Gastrocnemius medialis (tissue), 4 donors: ENCODE measurements at regions not wholly inside any gene's neighbourhood (a gene's known extent, or its start where the extent isn't known, plus 50 kb on each side); places are given as distances from the start of the nearest gene placed in this dataset.
"Not testable (repeated sequence)": the region's sequence is repeated elsewhere in the genome, so short reads cannot be mapped to it uniquely, and the experiment has no call there.

Experiments
- ATAC-seq, 2 donors: fragments of 150-250 bp; one replicate each; pipeline ENCODE4 v1.9.1; 2016
- DNase-seq, 2 donors: peaks; one replicate each; pipeline ENCODE4 v3.0.0-alpha.2; 2019
- H3K27ac ChIP-seq, 4 donors: fragments of 200-600 bp; sonication (generic); 1 replicate in 1 of 4; 2 replicates in 3 of 4; pipeline ENCODE4 v1.5.1; 2016 to 2018; ENCODE audit warnings: mild to moderate bottlenecking in 2 of 4, moderate library complexity in 1 of 4
- H3K27me3 ChIP-seq, 3 donors: fragments of 200-600 bp; sonication (generic) in 2 of 3; 1 replicate in 1 of 3; 2 replicates in 2 of 3; pipeline versions ENCODE4 v1.5.1 to v1.6.0; 2016 to 2019; ENCODE audit warnings: mild to moderate bottlenecking in 1 of 3, moderate library complexity in 1 of 3
- H3K36me3 ChIP-seq, 2 donors: fragments of 200-600 bp; sonication (generic) in 1 of 2; one replicate each; pipeline ENCODE4 v1.5.1; 2017 to 2018
- H3K4me1 ChIP-seq, 2 donors: fragments of 200-600 bp; sonication (generic) in 1 of 2; one replicate each; pipeline ENCODE4 v1.5.1; 2016 to 2017; ENCODE audit warnings: mild to moderate bottlenecking in 2 of 2
- H3K4me3 ChIP-seq, 4 donors: fragments of 200-600 bp; sonication (generic) in 3 of 4; 1 replicate in 1 of 4; 2 replicates in 3 of 4; pipeline ENCODE4 v1.5.1; 2016 to 2019; ENCODE audit warnings: mild to moderate bottlenecking in 2 of 4
- H3K9me3 ChIP-seq, 3 donors: fragments of 200-600 bp; sonication (generic) in 2 of 3; 1 replicate in 1 of 3; 2 replicates in 2 of 3; pipeline ENCODE4 v1.5.1; 2016 to 2019
- POLR2A ChIP-seq, 2 donors: fragments of 450-650 bp; IDR thresholded peaks; one replicate each; pipeline ENCODE4 v1.6.1; 2017; ENCODE audit warnings: antibody characterized with exemption in 2 of 2, mild to moderate bottlenecking in 2 of 2, moderate library complexity in 2 of 2
- in situ Hi-C, 4 donors: fragments of 200-750 bp; cut with MboI; loops; one replicate each; pipeline versions ENCODE4 v1.15.0 to v1.8.0; 2017; ENCODE audit warnings: low sequenced_read_pairs in 4 of 4
- intact Hi-C: fragments of 100-400 bp; cut with DNase I; formaldehyde crosslinking; loops from one replicate; pipeline ENCODE4 v1.15.1; 2023; ENCODE audit warnings: low total_unique reads
- TF ChIP-seq, protein P1 (sequence below), 5 experiments: fragments of 450-650 bp in 3 of 5; fragments of 200-600 bp in 2 of 5; sonication (generic) in 2 of 5; IDR thresholded peaks in 4 of 5; conservative IDR thresholded peaks in 1 of 5; 1 replicate in 4 of 5; 2 replicates in 1 of 5; pipeline ENCODE4 v1.5.1; 2016 to 2019; ENCODE audit warnings: antibody characterized with exemption in 5 of 5, mild to moderate bottlenecking in 3 of 5, moderate library complexity in 3 of 5

DNA sequence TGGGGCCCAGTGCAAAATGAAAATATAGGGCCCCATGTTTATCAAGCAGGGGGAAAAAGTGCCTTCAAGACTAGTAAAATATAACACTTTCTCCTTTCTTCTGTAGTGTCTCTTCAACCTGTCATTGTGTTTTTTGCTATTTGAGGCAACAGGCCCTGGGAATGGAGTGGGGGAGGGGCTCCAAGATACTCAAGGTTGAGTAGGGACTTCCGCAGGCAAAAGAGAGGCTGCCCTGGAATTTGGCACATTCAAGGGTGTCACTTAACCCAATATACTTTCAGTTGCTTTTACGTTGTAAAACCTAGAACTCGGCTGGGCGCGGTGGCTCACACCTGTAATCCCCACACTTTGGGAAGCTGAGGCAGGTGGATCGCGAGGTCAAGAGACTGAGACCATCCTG is 154.9 kb downstream of the ALDH8A1 start:
- Histone ChIP-seq H3K4me3 (no peak overlapping the region), H3K36me3 (no peaks in the 10 kb centered on the region), H3K27ac (no peak overlapping the region), H3K27me3 (no peaks in the 10 kb centered on the region), H3K4me1 (peaks cover 14 to 17% of the 10 kb centered on the region in 2 donors), H3K9me3 (peaks cover 0 to 8% (median 0%) of the 10 kb centered on the region in 3 donors)
- TF ChIP-seq, protein P1, sequence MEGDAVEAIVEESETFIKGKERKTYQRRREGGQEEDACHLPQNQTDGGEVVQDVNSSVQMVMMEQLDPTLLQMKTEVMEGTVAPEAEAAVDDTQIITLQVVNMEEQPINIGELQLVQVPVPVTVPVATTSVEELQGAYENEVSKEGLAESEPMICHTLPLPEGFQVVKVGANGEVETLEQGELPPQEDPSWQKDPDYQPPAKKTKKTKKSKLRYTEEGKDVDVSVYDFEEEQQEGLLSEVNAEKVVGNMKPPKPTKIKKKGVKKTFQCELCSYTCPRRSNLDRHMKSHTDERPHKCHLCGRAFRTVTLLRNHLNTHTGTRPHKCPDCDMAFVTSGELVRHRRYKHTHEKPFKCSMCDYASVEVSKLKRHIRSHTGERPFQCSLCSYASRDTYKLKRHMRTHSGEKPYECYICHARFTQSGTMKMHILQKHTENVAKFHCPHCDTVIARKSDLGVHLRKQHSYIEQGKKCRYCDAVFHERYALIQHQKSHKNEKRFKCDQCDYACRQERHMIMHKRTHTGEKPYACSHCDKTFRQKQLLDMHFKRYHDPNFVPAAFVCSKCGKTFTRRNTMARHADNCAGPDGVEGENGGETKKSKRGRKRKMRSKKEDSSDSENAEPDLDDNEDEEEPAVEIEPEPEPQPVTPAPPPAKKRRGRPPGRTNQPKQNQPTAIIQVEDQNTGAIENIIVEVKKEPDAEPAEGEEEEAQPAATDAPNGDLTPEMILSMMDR (IDR thresholded peaks at IDR 0.05 in 4 of 5, conservative IDR thresholded peaks at IDR 0.05 in 1 of 5), result no peak
- no peak for TF ChIP-seq POLR2A (IDR thresholded peaks at IDR 0.05)
- DNase-seq (no peak), ATAC-seq (no peak)
- in situ Hi-C loops (no loop called here), intact Hi-C loops (no loop called here)

DNA sequence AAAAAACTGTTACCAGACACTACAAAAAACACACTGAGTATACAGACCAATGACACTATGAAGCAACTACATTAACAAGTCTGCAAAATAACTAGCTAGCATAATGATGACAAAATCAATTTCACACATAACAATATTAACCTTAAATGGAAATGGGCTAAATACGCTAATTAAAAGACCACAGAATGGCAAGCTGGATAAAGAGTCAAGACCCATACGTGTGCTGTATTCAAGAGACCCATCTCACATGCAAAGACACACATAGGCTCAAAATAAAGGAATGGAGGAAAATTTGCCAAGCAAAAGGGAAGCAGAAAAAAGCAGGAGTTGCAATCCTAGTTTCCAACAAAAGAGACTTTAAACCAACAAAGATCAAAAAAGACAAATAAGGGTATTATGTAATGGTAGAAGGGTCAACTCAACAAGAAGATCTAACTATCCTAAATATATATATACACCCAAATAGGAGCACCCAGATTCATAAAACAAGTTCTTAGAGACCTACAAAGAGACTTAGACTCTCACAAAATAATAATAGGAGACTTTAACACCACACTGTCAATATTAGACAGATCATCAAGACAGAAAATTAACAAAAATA is 158.6 kb downstream of the ALDH8A1 start:
- not testable (repeated sequence) for H3K27me3 ChIP-seq

DNA sequence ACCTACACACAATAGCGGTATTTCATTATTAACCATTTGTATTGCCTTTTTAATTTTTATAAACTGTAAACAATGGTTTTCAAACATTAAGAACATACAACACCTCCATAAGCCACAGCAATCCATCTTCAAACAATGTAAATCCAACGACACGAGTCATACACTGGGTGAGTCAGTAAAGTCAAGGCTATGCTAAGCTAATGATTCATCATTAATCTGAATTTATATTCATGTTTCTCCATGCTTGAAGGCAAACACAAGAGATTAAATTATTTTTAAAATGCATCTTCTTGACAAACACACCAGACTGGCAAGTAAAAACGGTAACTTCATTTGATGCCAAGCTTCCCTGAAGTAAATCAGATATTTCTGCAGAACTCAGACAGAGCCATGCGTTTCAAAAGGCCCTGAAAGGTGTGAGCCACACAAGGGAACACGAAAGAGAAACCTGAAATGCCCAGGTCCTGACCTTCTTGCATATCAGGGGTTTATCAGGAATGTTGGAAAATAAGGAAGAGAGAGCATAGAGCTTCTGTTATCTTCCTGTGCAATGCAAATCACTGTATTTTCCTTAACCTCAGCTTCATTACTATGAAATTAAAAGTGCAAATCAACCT is 162.5 kb downstream of the ALDH8A1 start:
- DNase-seq (no peak), ATAC-seq (no peak)
- Histone ChIP-seq H3K27ac (no peak overlapping the region), H3K4me1 (no peaks in the 10 kb centered on the region), H3K9me3 (peaks cover 0 to 8% (median 0%) of the 10 kb centered on the region in 3 donors), H3K36me3 (no peaks in the 10 kb centered on the region), H3K27me3 (no peaks in the 10 kb centered on the region), H3K4me3 (no peak overlapping the region)
- intact Hi-C loops, result no loop called here
- TF ChIP-seq POLR2A (IDR thresholded peaks at IDR 0.05), result no peak
- TF ChIP-seq, protein P1 (IDR thresholded peaks at IDR 0.05 in 4 of 5, conservative IDR thresholded peaks at IDR 0.05 in 1 of 5), result no peak
- in situ Hi-C loops, result no loop called here

More for the DNA sequence above, 158.6 kb downstream of the ALDH8A1 start:
- in situ Hi-C loops, H3K9me3 ChIP-seq, ATAC-seq, H3K4me1 ChIP-seq, DNase-seq, intact Hi-C loops, H3K36me3 ChIP-seq, H3K27ac ChIP-seq, H3K4me3 ChIP-seq: not testable (repeated sequence)

DNA sequence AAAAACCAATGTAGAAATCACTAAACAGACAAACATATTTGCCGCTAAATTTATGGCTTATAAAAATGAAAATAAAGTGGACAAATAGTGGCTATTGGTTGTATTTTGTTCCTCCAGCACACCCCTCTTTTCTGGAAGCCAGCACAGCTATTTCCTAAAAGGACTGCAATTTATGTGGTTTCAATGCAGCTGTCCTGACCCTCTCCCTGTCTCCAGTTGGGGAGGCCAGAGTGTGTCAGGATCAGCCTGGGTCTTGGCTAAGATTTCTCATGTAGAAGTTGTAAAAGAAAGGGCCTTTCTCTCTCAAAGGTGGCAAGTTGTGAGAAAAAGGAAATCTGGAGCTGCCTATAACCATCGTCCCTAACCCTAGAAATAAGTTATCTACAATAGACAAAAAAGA is 165.6 kb downstream of the ALDH8A1 start:
- no peak overlapping the region for H3K4me3 ChIP-seq
- in situ Hi-C loops, result no loop called here
- no peak for TF ChIP-seq POLR2A (IDR thresholded peaks at IDR 0.05)
- TF ChIP-seq, protein P1 (IDR thresholded peaks at IDR 0.05 in 4 of 5, conservative IDR thresholded peaks at IDR 0.05 in 1 of 5), result no peak
- no peaks in the 10 kb centered on the region for H3K36me3 ChIP-seq
- DNase-seq (no peak), ATAC-seq (no peak)
- H3K9me3 ChIP-seq, result peaks cover 0 to under 1% (median 0%) of the 10 kb centered on the region in 3 donors
- no peaks in the 10 kb centered on the region for H3K27me3 ChIP-seq
- intact Hi-C loops, result no loop called here
- no peaks in the 10 kb centered on the region for H3K4me1 ChIP-seq
- no peak overlapping the region for H3K27ac ChIP-seq

DNA sequence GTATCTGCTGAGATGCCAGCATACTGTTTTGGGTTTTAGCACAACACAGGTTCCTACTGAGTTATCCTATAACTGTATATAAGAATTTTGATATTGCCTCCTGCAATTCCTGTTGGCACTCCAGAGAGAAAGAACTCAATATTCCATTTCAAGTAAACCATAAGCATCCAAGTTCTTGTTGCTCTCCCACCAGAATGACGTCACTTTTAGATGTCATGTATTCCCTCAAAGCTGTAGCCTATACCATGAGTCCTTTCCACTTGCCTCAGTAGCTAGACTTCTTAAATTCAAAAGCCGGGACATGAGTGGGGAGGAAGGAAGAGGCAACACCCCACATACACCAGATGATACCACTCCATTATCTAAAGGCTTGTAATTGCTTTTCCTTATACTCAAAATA is 171.5 kb downstream of the ALDH8A1 start:
- no peak for ATAC-seq
- no peaks in the 10 kb centered on the region for H3K36me3 ChIP-seq
- peaks cover 0 to 4% (median 2%) of the 10 kb centered on the region in 3 donors for H3K9me3 ChIP-seq
- DNase-seq, result no peak
- no peak overlapping the region for H3K4me3 ChIP-seq
- H3K27me3 ChIP-seq, result no peaks in the 10 kb centered on the region
- H3K27ac ChIP-seq, result no peak overlapping the region
- TF ChIP-seq, protein P1 (IDR thresholded peaks at IDR 0.05 in 4 of 5, conservative IDR thresholded peaks at IDR 0.05 in 1 of 5), result no peak
- no peak for TF ChIP-seq POLR2A (IDR thresholded peaks at IDR 0.05)
- no peaks in the 10 kb centered on the region for H3K4me1 ChIP-seq
- intact Hi-C loops (no loop called here), in situ Hi-C loops (no loop called here)
